Heart left ventricle (tissue), 13 donors: ENCODE measurements at regions not wholly inside any gene's neighbourhood (a gene's known extent, or its start where the extent isn't known, plus 50 kb on each side); places are given as distances from the start of the nearest gene placed in this dataset.

Experiments used
- CTCF ChIP-seq, 12 donors: fragments of 200-600 bp; sonication (generic) in 4 of 12; IDR thresholded peaks; one replicate each; pipeline versions ENCODE4 v1.5.0 to v1.8.0; 2018 to 2022; ENCODE audit warnings: antibody characterized with exemption in 12 of 12, mild to moderate bottlenecking in 5 of 12
- POLR2A ChIP-seq, 2 donors: fragments of 450-650 bp; IDR thresholded peaks; one replicate each; pipeline ENCODE4 v1.6.1; 2017; ENCODE audit warnings: antibody characterized with exemption in 2 of 2, mild to moderate bottlenecking in 2 of 2, moderate library complexity in 2 of 2
- donor health status: ischemic (EF 13 %, LVEDD 7.1; RV severe dilation, severe dysfunction).
- donor health status: DM: no; HTN: yes; CAD: no.
- donor health status: DM: no; HTN: no; CAD: no.
- donor health status: ischemic (EF 25% LVEDD 6.9; RV normal size, moderate dysfunction).
- donor health status: ischemic (EF 25% LVEDD 5.7; RV mildly dilated, moderate dysfunction).
- donor health status: ischemic (EF 35%, LVEDD 5.7; RV mildly dilated, moderate dysfunction).
- donor health status: nonischemic (EF 11% LVEDD 7.7; RV severe dilation, severe dysfunction).
- donor health status: DM: yes; HTN: yes; CAD: no.
- donor health status: PGD.
- donor health status: ischemic (EF 29% LVEDD 5.4; RV normal size, mild dysfunction).
- donor health status: nonischemic (EF 23%, LVEDD 6.1; RV moderate dilation, normal function).

GRCh38 chr1:76690766-76691165, 176.5 kb upstream of the ST6GALNAC5 start:
- no peak for TF ChIP-seq CTCF (IDR thresholded peaks at IDR 0.05)
- no peak for TF ChIP-seq POLR2A (IDR thresholded peaks at IDR 0.05)
